ENCODE measurements at regions not wholly inside any gene's neighbourhood (a gene's known extent, or its start where the extent isn't known, plus 50 kb on each side); places are given as distances from the start of the nearest gene placed in this dataset.

GRCh38 chr11:45457649-45458048 lies 171.5 kb upstream of the SYT13 start:
- in situ Hi-C loops (cut with MboI; ENCODE audit: low sequenced_read_pairs in 4 of 4) = no loop called here
- H3K4me1 ChIP-seq = no peaks in the 10 kb centered on the region
- H3K9me3 ChIP-seq = no peaks in the 10 kb centered on the region
- H3K36me3 ChIP-seq = no peaks in the 10 kb centered on the region
- no peak overlapping the region for H3K4me3 ChIP-seq
- DNase-seq = no peak
- TF ChIP-seq POLR2A (IDR thresholded peaks at IDR 0.05) = no peak
- TF ChIP-seq, protein P1, sequence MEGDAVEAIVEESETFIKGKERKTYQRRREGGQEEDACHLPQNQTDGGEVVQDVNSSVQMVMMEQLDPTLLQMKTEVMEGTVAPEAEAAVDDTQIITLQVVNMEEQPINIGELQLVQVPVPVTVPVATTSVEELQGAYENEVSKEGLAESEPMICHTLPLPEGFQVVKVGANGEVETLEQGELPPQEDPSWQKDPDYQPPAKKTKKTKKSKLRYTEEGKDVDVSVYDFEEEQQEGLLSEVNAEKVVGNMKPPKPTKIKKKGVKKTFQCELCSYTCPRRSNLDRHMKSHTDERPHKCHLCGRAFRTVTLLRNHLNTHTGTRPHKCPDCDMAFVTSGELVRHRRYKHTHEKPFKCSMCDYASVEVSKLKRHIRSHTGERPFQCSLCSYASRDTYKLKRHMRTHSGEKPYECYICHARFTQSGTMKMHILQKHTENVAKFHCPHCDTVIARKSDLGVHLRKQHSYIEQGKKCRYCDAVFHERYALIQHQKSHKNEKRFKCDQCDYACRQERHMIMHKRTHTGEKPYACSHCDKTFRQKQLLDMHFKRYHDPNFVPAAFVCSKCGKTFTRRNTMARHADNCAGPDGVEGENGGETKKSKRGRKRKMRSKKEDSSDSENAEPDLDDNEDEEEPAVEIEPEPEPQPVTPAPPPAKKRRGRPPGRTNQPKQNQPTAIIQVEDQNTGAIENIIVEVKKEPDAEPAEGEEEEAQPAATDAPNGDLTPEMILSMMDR (IDR thresholded peaks at IDR 0.05 in 4 of 5, conservative IDR thresholded peaks at IDR 0.05 in 1 of 5) = no peak
- intact Hi-C loops (cut with DNase I; ENCODE audit: low total_unique reads) = no loop called here
- ATAC-seq = no peak
- no peak overlapping the region for H3K27ac ChIP-seq
- peaks cover 0 to 4% (median 0%) of the 10 kb centered on the region in 3 donors for H3K27me3 ChIP-seq

GRCh38 chr11:45456686-45457085 lies 170.5 kb upstream of the SYT13 start:
- no peak for ATAC-seq
- DNase-seq = no peak
- H3K4me1 ChIP-seq = no peaks in the 10 kb centered on the region
- peaks cover 0 to 4% (median 0%) of the 10 kb centered on the region in 3 donors for H3K27me3 ChIP-seq
- in situ Hi-C loops (cut with MboI; ENCODE audit: low sequenced_read_pairs in 4 of 4) = no loop called here
- TF ChIP-seq POLR2A (IDR thresholded peaks at IDR 0.05) = no peak
- TF ChIP-seq, protein P1 (IDR thresholded peaks at IDR 0.05 in 4 of 5, conservative IDR thresholded peaks at IDR 0.05 in 1 of 5) = no peak
- no peak overlapping the region for H3K4me3 ChIP-seq
- H3K36me3 ChIP-seq = no peaks in the 10 kb centered on the region
- H3K9me3 ChIP-seq = no peaks in the 10 kb centered on the region
- intact Hi-C loops (cut with DNase I; ENCODE audit: low total_unique reads) = no loop called here
- H3K27ac ChIP-seq = no peak overlapping the region

DNA sequence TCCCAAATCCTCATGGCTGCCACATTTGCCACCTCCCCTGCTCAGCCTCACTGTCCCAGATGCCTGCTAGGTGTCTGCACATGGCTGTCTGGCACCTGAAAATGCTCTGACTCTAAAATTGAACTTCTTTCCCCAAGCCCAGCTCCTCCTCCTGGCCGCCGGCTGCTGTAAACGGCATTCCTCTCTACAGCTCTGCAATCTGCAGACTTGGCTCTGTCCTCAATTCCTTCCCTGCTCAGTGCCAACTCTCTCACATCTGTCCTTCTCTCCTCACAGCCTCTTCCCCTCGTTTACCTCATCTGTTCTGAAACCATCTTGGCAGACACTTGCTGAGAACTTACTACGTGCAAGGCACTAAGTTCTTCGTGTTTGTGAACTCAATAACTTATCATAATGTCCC lies 169.4 kb upstream of the SYT13 start:
- intact Hi-C loops (cut with DNase I; ENCODE audit: low total_unique reads) = no loop called here
- DNase-seq (no peak), ATAC-seq (no peak)
- Histone ChIP-seq H3K9me3 (no peaks in the 10 kb centered on the region), H3K4me3 (no peak overlapping the region), H3K4me1 (no peaks in the 10 kb centered on the region), H3K27me3 (peaks cover 0 to 2% (median 0%) of the 10 kb centered on the region in 3 donors), H3K36me3 (no peaks in the 10 kb centered on the region), H3K27ac (no peak overlapping the region)
- in situ Hi-C loops (cut with MboI; ENCODE audit: low sequenced_read_pairs in 4 of 4) = no loop called here
- TF ChIP-seq, protein P1 (IDR thresholded peaks at IDR 0.05 in 4 of 5, conservative IDR thresholded peaks at IDR 0.05 in 1 of 5) = no peak
- TF ChIP-seq POLR2A (IDR thresholded peaks at IDR 0.05) = no peak

- in situ Hi-C loops (cut with MboI; ENCODE audit: low sequenced_read_pairs in 4 of 4) = no loop called here
Measured at GRCh38 chr11:45454917-45455401, 168.8 kb upstream of the SYT13 start.

More at GRCh38 chr11:45454917-45455401, 168.8 kb upstream of the SYT13 start:
- Histone ChIP-seq H3K4me3 (no peak overlapping the region), H3K27ac (no peak overlapping the region), H3K4me1 (no peaks in the 10 kb centered on the region), H3K27me3 (peaks cover 0 to 2% (median 0%) of the 10 kb centered on the region in 3 donors), H3K36me3 (no peaks in the 10 kb centered on the region), H3K9me3 (no peaks in the 10 kb centered on the region)
- TF ChIP-seq, protein P1 (IDR thresholded peaks at IDR 0.05 in 4 of 5, conservative IDR thresholded peaks at IDR 0.05 in 1 of 5) = no peak
- no peak for TF ChIP-seq POLR2A (IDR thresholded peaks at IDR 0.05)
- no peak for DNase-seq
- ATAC-seq = no peak
- intact Hi-C loops (cut with DNase I; ENCODE audit: low total_unique reads) = no loop called here
